Activated T-helper 2 cell treated with anti-CD3 and anti-CD28 coated beads, Interferon-gamma antibody, Interleukin-2, Interleukin-4, amounts not matched to agents 10 μg/mL and 5 μg/mL and 100 μg/mL, durations not matched to agents 14 hours and 24 hours and 36 hours (primary cell): ENCODE measurements at regions not wholly inside any gene's neighbourhood (a gene's known extent, or its start where the extent isn't known, plus 50 kb on each side); places are given as distances from the start of the nearest gene placed in this dataset.
"Not testable (repeated sequence)": the region's sequence is repeated elsewhere in the genome, so short reads cannot be mapped to it uniquely, and the experiment has no call there.

Experiments
- DNase-seq: peaks from one replicate; pipeline ENCODE4 v3.0.0; 2021; ENCODE audit warnings: low spot score
- H3K27ac Mint-ChIP-seq: one replicate; pipeline ENCODE4 v1.8.0; 2021; ENCODE audit warnings: mixed read lengths
- H3K27me3 Mint-ChIP-seq: one replicate; pipeline ENCODE4 v1.8.0; 2021; ENCODE audit warnings: low read depth, mixed read lengths
- H3K36me3 Mint-ChIP-seq: one replicate; pipeline ENCODE4 v1.8.0; 2021; ENCODE audit warnings: low read depth, mixed read lengths
- H3K4me1 Mint-ChIP-seq: one replicate; pipeline ENCODE4 v1.8.0; 2021; ENCODE audit warnings: low read depth, mixed read lengths
- H3K4me3 Mint-ChIP-seq: one replicate; pipeline ENCODE4 v1.8.0; 2021; ENCODE audit warnings: low read depth, mild to moderate bottlenecking, moderate library complexity, mixed read lengths
- H3K9me3 Mint-ChIP-seq: one replicate; pipeline ENCODE4 v1.8.0; 2021; ENCODE audit warnings: mixed read lengths
- intact Hi-C: fragments of 100-400 bp; cut with micrococcal nuclease; formaldehyde crosslinking; loops from one replicate; pipeline ENCODE4 v1.15.1; 2023

- Mint-ChIP-seq H3K27ac (no peak overlapping the region), H3K4me3 (no peak overlapping the region), H3K9me3 (no peaks in the 10 kb centered on the region), H3K27me3 (no peaks in the 10 kb centered on the region), H3K4me1 (no peaks in the 10 kb centered on the region), H3K36me3 (no peaks in the 10 kb centered on the region)
- intact Hi-C loops = no loop called here
- no peak for DNase-seq
Measured at GRCh38 chr15:26011916-26012315, 148.8 kb upstream of the ATP10A start.

GRCh38 chr15:26007151-26007550 is 144.0 kb upstream of the ATP10A start:
- no peaks in the 10 kb centered on the region for H3K9me3 Mint-ChIP-seq
- intact Hi-C loops = no loop called here
- H3K36me3 Mint-ChIP-seq = no peaks in the 10 kb centered on the region
- no peaks in the 10 kb centered on the region for H3K4me1 Mint-ChIP-seq
- no peak for DNase-seq
- no peak overlapping the region for H3K4me3 Mint-ChIP-seq
- no peak overlapping the region for H3K27ac Mint-ChIP-seq
- H3K27me3 Mint-ChIP-seq = no peaks in the 10 kb centered on the region

GRCh38 chr15:26001201-26001600 is 138.1 kb upstream of the ATP10A start:
- Mint-ChIP-seq H3K27me3 (no peaks in the 10 kb centered on the region), H3K27ac (no peak overlapping the region), H3K4me1 (no peaks in the 10 kb centered on the region), H3K36me3 (no peaks in the 10 kb centered on the region), H3K9me3 (no peaks in the 10 kb centered on the region), H3K4me3 (no peak overlapping the region)
- no peak for DNase-seq
- intact Hi-C loops = no loop called here

GRCh38 chr15:25993506-25993905 is 130.4 kb upstream of the ATP10A start:
- Mint-ChIP-seq H3K36me3 (no peaks in the 10 kb centered on the region), H3K4me3 (no peak overlapping the region), H3K9me3 (no peaks in the 10 kb centered on the region), H3K4me1 (no peaks in the 10 kb centered on the region), H3K27ac (no peak overlapping the region), H3K27me3 (no peaks in the 10 kb centered on the region)
- DNase-seq = no peak
- intact Hi-C loops = no loop called here

GRCh38 chr15:25990220-25990619 is 127.1 kb upstream of the ATP10A start:
- H3K9me3 Mint-ChIP-seq = no peaks in the 10 kb centered on the region
- no peak for DNase-seq
- H3K4me3 Mint-ChIP-seq = no peak overlapping the region
- H3K36me3 Mint-ChIP-seq = no peaks in the 10 kb centered on the region
- H3K27ac Mint-ChIP-seq = no peak overlapping the region
- no peaks in the 10 kb centered on the region for H3K4me1 Mint-ChIP-seq
- intact Hi-C loops = no loop called here
- no peaks in the 10 kb centered on the region for H3K27me3 Mint-ChIP-seq

- Mint-ChIP-seq H3K27ac (no peak overlapping the region), H3K4me3 (no peak overlapping the region), H3K9me3 (no peaks in the 10 kb centered on the region), H3K4me1 (no peaks in the 10 kb centered on the region), H3K27me3 (no peaks in the 10 kb centered on the region), H3K36me3 (no peaks in the 10 kb centered on the region)
- DNase-seq = no peak
- intact Hi-C loops = no loop called here
Measured at GRCh38 chr15:25989327-25989726, 126.2 kb upstream of the ATP10A start.

- DNase-seq, intact Hi-C loops, H3K27ac Mint-ChIP-seq, H3K9me3 Mint-ChIP-seq, H3K36me3 Mint-ChIP-seq, H3K4me1 Mint-ChIP-seq, H3K27me3 Mint-ChIP-seq, H3K4me3 Mint-ChIP-seq: not testable (repeated sequence)
Measured at GRCh38 chr15:25988716-25989115, 125.6 kb upstream of the ATP10A start.

- intact Hi-C loops = no loop called here
- Mint-ChIP-seq H3K9me3 (no peaks in the 10 kb centered on the region), H3K4me1 (no peaks in the 10 kb centered on the region), H3K27me3 (no peaks in the 10 kb centered on the region), H3K27ac (no peak overlapping the region), H3K4me3 (no peak overlapping the region), H3K36me3 (no peaks in the 10 kb centered on the region)
- no peak for DNase-seq
Measured at GRCh38 chr15:25987638-25988037, 124.5 kb upstream of the ATP10A start.

GRCh38 chr15:25985165-25985564 is 122.0 kb upstream of the ATP10A start:
- no peak for DNase-seq
- intact Hi-C loops = no loop called here
- H3K9me3 Mint-ChIP-seq = no peaks in the 10 kb centered on the region
- H3K36me3 Mint-ChIP-seq = no peaks in the 10 kb centered on the region
- H3K4me3 Mint-ChIP-seq = no peak overlapping the region
- H3K27ac Mint-ChIP-seq = no peak overlapping the region
- no peaks in the 10 kb centered on the region for H3K27me3 Mint-ChIP-seq
- H3K4me1 Mint-ChIP-seq = no peaks in the 10 kb centered on the region

GRCh38 chr15:25982736-25983135 is 119.6 kb upstream of the ATP10A start:
- intact Hi-C loops = no loop called here
- no peak overlapping the region for H3K27ac Mint-ChIP-seq
- no peaks in the 10 kb centered on the region for H3K9me3 Mint-ChIP-seq
- H3K27me3 Mint-ChIP-seq = no peaks in the 10 kb centered on the region
- no peak overlapping the region for H3K4me3 Mint-ChIP-seq
- no peaks in the 10 kb centered on the region for H3K36me3 Mint-ChIP-seq
- no peaks in the 10 kb centered on the region for H3K4me1 Mint-ChIP-seq
- DNase-seq = no peak

GRCh38 chr15:25981114-25981513 is 118.0 kb upstream of the ATP10A start:
- Mint-ChIP-seq H3K27me3 (no peaks in the 10 kb centered on the region), H3K36me3 (no peaks in the 10 kb centered on the region), H3K4me3 (no peak overlapping the region), H3K9me3 (no peaks in the 10 kb centered on the region), H3K4me1 (no peaks in the 10 kb centered on the region), H3K27ac (no peak overlapping the region)
- DNase-seq = no peak
- intact Hi-C loops = no loop called here

- no peaks in the 10 kb centered on the region for H3K27me3 Mint-ChIP-seq
- DNase-seq = no peak
- no peak overlapping the region for H3K4me3 Mint-ChIP-seq
- no peak overlapping the region for H3K27ac Mint-ChIP-seq
- no peaks in the 10 kb centered on the region for H3K4me1 Mint-ChIP-seq
- H3K36me3 Mint-ChIP-seq = no peaks in the 10 kb centered on the region
- intact Hi-C loops = no loop called here
- H3K9me3 Mint-ChIP-seq = no peaks in the 10 kb centered on the region
Measured at GRCh38 chr15:25972141-25972675, 109.1 kb upstream of the ATP10A start.

- Mint-ChIP-seq H3K4me3 (no peak overlapping the region), H3K27ac (no peak overlapping the region), H3K27me3 (no peaks in the 10 kb centered on the region), H3K36me3 (no peaks in the 10 kb centered on the region), H3K9me3 (no peaks in the 10 kb centered on the region), H3K4me1 (no peaks in the 10 kb centered on the region)
- intact Hi-C loops = no loop called here
- no peak for DNase-seq
Measured at GRCh38 chr15:25971053-25971452, 107.9 kb upstream of the ATP10A start.

- H3K27me3 Mint-ChIP-seq = no peaks in the 10 kb centered on the region
- H3K27ac Mint-ChIP-seq = no peak overlapping the region
- no peak for DNase-seq
- H3K4me1 Mint-ChIP-seq = no peaks in the 10 kb centered on the region
- H3K9me3 Mint-ChIP-seq = no peaks in the 10 kb centered on the region
- H3K4me3 Mint-ChIP-seq = no peak overlapping the region
- intact Hi-C loops = no loop called here
- H3K36me3 Mint-ChIP-seq = no peaks in the 10 kb centered on the region
Measured at GRCh38 chr15:25969886-25970285, 106.8 kb upstream of the ATP10A start.
